ENCODE measurements at regions not wholly inside any gene's neighbourhood (a gene's known extent, or its start where the extent isn't known, plus 50 kb on each side); places are given as distances from the start of the nearest gene placed in this dataset.

DNA sequence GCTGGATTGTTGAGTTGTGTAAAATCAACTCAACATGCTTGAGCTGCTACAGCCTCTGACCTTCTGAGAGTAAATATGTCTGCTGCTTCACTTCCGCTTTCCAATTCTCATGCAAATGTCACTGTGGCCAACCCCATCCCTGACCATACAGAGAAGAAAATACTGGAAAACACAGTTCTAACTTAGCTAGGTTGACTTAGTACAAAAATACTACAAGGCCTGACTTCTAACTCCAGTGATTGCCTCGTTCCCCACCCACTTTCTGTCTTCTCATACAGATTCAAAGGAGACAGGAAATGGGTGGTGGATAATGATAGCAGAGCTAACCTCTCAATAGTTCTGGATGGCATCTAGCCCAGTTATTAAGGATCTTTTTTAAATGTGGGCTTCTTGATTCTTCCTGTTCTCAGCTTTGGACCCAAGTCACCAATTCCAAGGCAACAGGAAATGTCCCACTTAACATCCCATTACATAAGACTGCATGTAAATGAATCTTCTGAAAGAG, 226.6 kb upstream of the SLC24A2 start:
- intact Hi-C loops (cut with micrococcal nuclease), result no loop called here
- ATAC-seq (ENCODE audit: low read depth), result peak; percentile 21
- no peak for DNase-seq
- POLR2A ChIA-PET, result no interaction called here
- Mint-ChIP-seq H3K27me3 (no peaks in the 10 kb centered on the region), H3K36me3 (ENCODE audit: low read depth) (no peaks in the 10 kb centered on the region), H3K4me1 (peaks cover 7% of the 10 kb centered on the region), H3K27ac (no peak overlapping the region), H3K9me3 (peaks cover 4% of the 10 kb centered on the region), H3K4me3 (no peak overlapping the region)
- CTCF ChIA-PET, result no interaction called here
- TF ChIP-seq, protein P1, sequence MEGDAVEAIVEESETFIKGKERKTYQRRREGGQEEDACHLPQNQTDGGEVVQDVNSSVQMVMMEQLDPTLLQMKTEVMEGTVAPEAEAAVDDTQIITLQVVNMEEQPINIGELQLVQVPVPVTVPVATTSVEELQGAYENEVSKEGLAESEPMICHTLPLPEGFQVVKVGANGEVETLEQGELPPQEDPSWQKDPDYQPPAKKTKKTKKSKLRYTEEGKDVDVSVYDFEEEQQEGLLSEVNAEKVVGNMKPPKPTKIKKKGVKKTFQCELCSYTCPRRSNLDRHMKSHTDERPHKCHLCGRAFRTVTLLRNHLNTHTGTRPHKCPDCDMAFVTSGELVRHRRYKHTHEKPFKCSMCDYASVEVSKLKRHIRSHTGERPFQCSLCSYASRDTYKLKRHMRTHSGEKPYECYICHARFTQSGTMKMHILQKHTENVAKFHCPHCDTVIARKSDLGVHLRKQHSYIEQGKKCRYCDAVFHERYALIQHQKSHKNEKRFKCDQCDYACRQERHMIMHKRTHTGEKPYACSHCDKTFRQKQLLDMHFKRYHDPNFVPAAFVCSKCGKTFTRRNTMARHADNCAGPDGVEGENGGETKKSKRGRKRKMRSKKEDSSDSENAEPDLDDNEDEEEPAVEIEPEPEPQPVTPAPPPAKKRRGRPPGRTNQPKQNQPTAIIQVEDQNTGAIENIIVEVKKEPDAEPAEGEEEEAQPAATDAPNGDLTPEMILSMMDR (IDR thresholded peaks at IDR 0.05), result no peak

DNA sequence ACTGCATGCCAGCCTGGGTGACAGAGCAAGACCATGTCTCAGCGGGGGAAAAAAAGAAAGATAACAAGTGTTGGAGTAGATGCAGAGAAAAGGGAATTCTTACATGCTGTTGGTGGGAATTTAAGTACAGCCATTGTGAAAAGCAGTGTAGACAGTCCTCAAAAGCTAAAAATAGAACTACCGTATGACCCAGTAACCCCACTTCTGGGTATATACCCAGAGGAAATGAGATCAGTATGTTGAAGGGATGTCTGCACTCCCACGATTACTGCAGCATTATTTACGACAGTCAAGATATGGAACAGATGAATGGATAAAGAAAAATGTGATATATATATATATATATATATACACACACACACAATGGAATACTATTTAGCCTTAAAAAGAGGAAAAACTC, 225.3 kb upstream of the SLC24A2 start:
- no peak for ATAC-seq (ENCODE audit: low read depth)
- Mint-ChIP-seq H3K27me3 (no peaks in the 10 kb centered on the region), H3K36me3 (ENCODE audit: low read depth) (no peaks in the 10 kb centered on the region), H3K27ac (no peak overlapping the region), H3K4me3 (no peak overlapping the region), H3K9me3 (peaks cover 4% of the 10 kb centered on the region), H3K4me1 (peaks cover 7% of the 10 kb centered on the region)
- intact Hi-C loops (cut with micrococcal nuclease), result no loop called here
- ChIA-PET CTCF (no interaction called here), POLR2A (no interaction called here)
- TF ChIP-seq, protein P1 (IDR thresholded peaks at IDR 0.05), result no peak
- DNase-seq, result no peak

DNA sequence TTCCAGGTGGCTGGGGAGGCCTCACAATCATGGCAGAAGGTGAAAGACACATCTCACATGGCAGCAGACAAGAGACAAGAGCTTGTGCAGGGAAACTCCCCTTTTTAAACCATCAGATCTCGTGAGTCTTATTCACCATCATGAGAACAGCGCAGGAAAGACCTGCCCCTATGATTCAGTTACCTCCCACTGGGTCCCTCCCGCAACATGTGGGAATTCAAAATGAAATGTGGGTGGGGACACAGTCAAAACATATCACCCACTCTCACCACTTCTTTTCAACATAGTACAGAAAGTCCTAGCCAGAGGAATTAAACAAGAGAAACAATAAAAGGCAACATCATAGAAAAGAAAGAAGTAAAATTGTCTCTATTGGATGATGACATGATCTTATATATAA, 223.4 kb upstream of the SLC24A2 start:
- intact Hi-C loops (cut with micrococcal nuclease), result no loop called here
- H3K4me3 Mint-ChIP-seq, result no peak overlapping the region
- TF ChIP-seq, protein P1 (IDR thresholded peaks at IDR 0.05), result no peak
- ChIA-PET POLR2A (no interaction called here), CTCF (no interaction called here)
- H3K27ac Mint-ChIP-seq, result no peak overlapping the region
- H3K9me3 Mint-ChIP-seq, result peaks cover 4% of the 10 kb centered on the region
- DNase-seq, result no peak
- peaks cover 7% of the 10 kb centered on the region for H3K4me1 Mint-ChIP-seq
- H3K36me3 Mint-ChIP-seq (ENCODE audit: low read depth), result no peaks in the 10 kb centered on the region
- no peak for ATAC-seq (ENCODE audit: low read depth)
- no peaks in the 10 kb centered on the region for H3K27me3 Mint-ChIP-seq

DNA sequence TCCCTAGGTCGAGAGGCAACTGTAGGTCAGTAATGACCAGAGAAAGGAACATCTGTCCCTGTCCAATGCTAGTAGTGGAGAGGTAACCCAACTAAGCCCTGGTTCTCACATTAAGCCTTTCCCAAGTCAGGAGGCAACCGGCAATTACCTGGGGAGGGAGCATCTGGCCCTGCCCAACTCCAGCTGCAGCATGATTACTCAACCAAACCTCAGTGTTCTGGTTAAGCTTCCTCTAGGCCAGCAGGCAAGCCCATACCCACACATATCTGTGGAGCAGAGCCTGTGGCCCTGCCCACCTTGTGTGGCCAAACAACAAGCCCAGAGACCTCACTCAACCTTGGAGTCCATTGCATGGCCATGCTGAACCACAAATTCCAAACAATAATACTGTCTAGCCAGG, 220.8 kb upstream of the SLC24A2 start:
- no peaks in the 10 kb centered on the region for H3K27me3 Mint-ChIP-seq
- no peak for DNase-seq
- TF ChIP-seq, protein P1 (IDR thresholded peaks at IDR 0.05), result no peak
- no peak for ATAC-seq (ENCODE audit: low read depth)
- POLR2A ChIA-PET, result no interaction called here
- intact Hi-C loops (cut with micrococcal nuclease), result no loop called here
- H3K36me3 Mint-ChIP-seq (ENCODE audit: low read depth), result no peaks in the 10 kb centered on the region
- no peak overlapping the region for H3K27ac Mint-ChIP-seq
- no peaks in the 10 kb centered on the region for H3K4me1 Mint-ChIP-seq
- no peak overlapping the region for H3K4me3 Mint-ChIP-seq
- peaks cover 4% of the 10 kb centered on the region for H3K9me3 Mint-ChIP-seq
- CTCF ChIA-PET, result no interaction called here

DNA sequence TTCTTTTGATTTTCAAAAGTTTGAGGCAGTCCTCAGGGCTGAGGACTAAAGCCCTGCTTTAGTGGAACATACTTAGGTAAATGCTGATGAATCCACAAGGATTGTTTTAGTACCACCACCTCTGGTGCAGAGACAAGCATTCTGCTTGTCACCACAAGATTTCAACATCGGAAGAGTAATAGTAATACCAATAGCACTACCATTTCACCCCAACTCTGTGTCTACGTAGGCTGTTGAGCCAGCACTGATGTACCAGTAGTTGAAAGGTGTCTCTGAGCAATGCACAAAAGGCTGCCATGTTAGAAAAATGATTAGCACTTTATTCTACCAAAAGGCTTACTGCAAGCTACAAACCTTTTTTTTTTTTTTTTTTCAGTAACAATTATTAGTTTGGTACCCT, 213.2 kb upstream of the SLC24A2 start:
- intact Hi-C loops (cut with micrococcal nuclease), result no loop called here
- H3K36me3 Mint-ChIP-seq (ENCODE audit: low read depth), result no peaks in the 10 kb centered on the region

More for the DNA sequence above, 213.2 kb upstream of the SLC24A2 start:
- TF ChIP-seq, protein P1 (IDR thresholded peaks at IDR 0.05), result no peak
- Mint-ChIP-seq H3K27ac (no peak overlapping the region), H3K4me3 (no peak overlapping the region), H3K27me3 (peaks cover 2% of the 10 kb centered on the region), H3K9me3 (peaks cover 10% of the 10 kb centered on the region), H3K4me1 (no peaks in the 10 kb centered on the region)
- ATAC-seq (ENCODE audit: low read depth), result no peak
- POLR2A ChIA-PET, result no interaction called here
- CTCF ChIA-PET, result no interaction called here
- no peak for DNase-seq
